HuH-7 (cell line): ENCODE measurements at regions not wholly inside any gene's neighbourhood (a gene's known extent, or its start where the extent isn't known, plus 50 kb on each side); places are given as distances from the start of the nearest gene placed in this dataset.
"Not testable (repeated sequence)": the region's sequence is repeated elsewhere in the genome, so short reads cannot be mapped to it uniquely, and the experiment has no call there.

Source experiments
- DNase-seq: peaks from one replicate; pipeline ENCODE4 v3.0.0; 2011; ENCODE audit warnings: low spot score

DNA sequence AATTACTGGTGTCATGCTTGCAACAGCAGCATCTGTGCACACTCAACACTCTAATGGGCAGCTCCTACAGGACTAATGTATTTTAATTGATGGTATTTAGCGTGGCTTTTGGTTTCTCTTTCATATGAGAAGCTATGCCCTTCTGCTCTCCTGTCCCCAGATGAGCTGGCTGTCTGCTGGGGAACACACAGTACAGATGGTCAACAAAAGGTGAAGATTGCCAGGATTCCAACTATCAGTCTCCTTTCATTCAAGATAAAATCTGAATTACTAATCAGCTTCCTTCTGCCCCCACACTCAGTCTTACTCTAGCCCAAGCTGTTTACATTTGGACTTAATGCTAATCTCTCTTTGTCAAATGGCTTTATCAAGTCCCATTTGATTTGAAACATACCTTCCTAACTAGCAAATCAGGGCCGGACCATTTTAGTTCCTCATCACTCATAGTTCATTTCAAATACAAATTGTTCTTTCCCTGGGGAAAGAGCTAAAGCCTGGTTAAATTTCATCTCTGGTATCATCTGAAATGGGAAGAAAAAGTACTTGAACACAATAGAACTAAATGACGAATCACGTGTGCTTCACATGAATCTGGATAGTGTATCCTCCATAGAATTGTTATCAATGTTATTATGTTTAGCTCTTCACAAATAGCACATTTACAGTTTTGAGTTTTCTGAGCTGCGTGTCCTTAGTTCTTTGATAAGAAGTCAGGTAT, 988.0 kb downstream of the PCDH17 start:
- no peak for DNase-seq

DNA sequence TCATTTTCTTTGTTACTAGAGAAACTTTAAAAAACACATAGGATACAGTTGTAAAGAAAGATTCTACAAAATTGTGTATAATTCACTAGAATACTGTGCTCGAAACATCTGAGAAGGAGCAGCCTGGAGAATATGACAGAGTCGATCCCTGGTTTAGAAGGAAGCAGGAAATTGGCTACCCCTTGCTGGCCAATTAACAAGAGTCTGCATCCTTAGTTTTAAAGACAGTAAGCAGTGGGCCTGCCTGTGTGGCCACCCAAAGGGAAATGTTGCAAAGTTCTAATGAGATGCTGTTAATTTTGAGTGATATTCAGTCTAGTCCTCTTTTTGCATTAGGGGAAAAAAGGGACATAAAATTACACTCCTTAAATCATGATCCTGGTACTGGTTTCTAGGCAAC, 988.6 kb downstream of the PCDH17 start:
- no peak for DNase-seq

DNA sequence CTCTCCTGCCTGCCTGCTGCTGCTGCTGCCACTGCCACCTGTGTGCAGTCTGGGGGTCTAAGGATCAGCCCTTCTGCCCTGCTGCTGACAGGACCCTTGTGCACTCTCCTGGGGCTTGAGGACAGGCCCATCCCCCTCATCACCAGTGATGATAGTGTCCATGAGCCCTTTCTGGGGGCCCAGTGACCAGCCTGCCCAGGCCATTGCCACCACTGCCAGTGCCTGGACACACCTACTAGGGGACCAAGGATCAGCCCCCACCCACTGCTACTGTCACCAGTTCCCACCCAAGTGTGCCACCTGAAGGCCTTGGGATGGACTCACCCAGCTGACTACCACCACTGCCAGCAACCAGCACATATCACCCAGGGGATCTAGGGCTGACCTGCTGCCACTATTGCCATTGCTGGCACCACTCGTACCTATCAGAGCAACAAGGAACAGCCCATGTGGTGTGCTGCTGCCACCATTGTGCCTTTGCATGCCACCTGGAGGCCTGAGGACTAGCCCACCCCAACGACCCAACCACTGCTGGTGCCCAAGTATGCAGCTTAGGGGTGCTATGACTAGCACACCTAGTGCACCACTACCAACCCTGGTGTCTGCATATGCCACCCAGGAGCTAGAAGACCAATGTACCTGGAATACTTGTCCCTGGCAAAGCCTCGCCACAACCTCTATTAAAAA, 994.3 kb downstream of the PCDH17 start:
- DNase-seq = no peak

DNA sequence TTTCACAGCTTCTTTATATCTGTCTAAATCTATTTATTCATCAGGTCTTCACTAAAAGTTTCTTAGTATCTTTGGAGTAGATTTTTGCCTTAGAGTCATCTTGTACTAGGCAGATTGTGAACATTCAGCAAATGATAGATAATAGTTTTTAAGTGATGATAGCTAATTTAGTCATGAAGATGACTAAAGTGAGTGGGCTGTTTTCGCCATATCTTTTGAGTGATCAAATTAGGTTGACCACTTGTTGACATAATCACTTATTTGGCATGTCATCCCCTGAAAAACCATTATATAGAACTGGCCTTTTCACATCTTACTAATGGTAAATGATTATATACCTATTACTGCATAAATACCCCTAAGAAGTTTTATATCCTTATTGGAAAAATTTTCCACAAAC, 999.2 kb downstream of the PCDH17 start:
- no peak for DNase-seq

DNA sequence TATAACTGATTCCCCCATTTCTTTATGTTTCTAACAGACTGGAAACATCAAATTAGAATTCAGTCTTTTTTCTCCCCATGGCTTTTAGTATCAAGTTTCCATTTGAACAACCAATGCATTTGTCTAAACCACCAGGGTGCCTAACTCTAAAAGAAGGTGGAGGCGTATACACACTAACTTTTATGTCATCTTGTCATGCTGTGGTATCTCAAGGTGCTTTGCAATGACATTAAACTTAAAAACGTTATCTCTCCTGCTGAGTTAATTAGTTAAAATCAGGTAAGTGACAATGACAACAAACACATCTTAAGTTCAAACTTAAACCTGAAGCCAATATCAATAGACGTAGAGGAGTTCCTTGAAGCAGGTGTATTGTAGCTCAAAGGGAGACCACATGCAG, 1001.7 kb downstream of the PCDH17 start:
- no peak for DNase-seq

DNA sequence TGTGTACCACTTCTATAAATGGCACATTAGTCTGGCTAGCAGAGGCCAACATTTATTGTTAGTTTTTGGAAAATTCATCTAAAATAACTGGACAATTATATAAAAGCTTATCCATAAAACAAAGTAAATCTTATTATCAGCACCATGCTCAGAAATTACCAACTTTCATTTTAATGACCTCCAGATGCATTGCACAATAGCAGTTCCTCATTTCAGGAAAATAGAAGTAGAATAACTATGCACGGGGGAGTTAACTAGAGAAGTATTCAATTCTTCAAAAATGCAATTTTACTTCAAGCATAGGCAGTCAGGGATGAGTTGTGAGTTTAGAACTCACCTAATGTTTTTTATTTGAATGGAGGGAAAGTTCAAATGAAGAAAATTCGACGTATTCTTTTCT, 1023.5 kb downstream of the PCDH17 start:
- no peak for DNase-seq

DNA sequence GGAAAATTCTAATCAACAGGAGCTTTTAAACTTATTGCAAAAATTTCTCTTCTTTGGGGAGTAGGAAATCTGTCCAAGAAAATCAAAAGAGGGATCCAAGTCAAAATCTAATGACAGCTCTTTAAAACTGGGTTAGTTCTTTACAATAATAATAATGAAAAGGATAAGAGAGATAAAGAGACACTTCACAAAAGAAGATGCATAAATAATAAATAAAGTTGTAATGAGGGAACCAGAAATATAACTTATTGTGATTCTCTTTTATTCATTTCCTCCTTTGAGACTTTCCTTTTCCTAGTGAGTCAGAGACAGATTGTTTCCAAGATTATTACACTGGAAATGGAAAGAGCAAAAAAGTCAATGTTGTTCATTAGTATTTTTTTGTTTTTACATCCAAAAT, 1029.3 kb downstream of the PCDH17 start:
- no peak for DNase-seq

DNA sequence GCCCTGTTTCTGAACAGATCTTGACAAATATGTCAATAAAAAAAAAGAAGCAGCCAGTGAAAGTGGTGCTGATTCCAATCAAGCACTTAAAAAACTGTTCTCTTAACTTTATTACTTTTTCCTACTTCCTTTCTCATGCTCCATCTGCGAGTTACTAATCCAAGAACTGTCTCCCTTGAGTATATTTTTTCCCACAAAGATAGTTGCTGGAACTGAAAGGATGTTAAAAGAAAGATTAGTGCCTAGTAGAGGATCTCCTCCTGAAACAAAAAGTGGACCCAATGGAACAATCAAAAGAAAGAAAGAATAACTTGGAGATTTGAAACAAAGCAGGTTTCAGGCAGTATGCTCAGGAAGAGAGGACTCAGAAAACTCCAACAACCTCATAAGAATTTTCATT, 1034.8 kb downstream of the PCDH17 start:
- no peak for DNase-seq

DNA sequence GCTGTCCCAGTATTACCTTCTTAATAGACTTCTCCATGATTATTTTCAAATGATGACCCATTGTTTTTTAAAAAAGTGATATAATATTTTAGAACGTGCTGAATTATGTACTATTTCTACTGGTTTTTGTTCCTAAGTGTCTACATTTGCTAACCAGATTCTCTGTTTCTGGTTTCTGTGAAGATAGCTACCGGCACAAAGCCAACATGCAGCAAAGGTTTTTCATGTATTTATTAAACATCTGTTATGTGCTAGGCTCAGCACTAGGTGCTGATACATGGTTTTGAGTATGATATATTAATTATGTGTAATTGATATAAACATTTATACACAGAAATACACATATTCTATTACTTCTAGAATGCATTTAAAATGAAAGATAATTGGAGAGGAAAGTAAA, 1035.6 kb downstream of the PCDH17 start:
- no peak for DNase-seq

DNA sequence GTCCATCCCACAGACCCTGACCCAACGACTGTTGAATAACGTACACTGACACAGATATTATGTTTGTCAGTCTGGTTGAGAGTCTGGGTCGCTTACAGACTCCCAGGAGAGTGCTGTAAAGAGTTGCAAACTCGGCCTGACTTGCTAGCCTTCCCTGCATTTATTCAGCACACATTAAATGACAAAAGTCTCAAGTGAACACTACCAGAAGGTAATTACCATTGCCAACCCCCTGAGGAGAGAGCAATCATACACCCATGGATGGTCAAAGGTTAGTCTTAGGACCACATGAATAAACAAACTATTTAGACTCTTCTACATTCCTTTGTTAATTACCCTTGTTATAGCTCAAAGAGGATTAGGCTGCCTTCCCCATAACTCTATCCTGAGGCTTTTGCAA, 1048.6 kb downstream of the PCDH17 start:
- no peak for DNase-seq

DNA sequence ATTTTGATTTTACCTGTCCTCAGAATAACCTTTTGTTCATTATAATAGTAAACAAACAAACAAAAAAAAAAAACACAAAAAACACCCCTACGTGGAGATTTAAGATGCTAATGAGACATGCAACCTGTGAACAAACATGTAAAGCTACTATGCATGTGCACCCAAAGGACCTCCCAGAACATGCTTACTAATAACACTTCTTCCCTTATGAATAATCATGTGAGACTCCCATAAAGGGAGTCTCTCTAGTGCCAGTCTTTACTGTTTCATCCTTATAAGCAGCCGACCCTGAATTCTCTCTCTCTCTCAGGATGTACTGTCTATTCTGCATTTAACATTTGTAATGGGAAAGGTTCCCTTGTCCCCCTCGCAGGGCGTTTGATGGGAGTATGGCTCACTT, 1051.1 kb downstream of the PCDH17 start:
- DNase-seq = no peak

DNA sequence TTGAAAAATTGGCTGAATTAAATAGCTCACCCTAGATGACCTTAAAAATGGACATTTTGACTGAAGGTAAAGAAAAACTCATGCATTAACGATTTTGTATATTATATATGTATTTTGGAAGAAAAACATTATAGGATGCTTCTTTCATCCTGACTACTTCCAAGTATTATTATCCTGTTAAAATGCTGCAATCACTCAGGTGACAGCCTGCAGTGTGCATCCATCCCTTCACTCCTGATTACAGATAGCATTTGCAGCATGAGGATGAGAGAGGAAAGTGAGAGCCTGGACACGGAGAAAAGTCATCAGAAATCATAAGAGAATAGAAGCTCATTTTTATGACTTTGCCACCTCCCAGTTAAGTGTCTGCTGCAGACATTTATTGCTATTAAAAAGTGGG, 1055.6 kb downstream of the PCDH17 start:
- DNase-seq = no peak

DNA sequence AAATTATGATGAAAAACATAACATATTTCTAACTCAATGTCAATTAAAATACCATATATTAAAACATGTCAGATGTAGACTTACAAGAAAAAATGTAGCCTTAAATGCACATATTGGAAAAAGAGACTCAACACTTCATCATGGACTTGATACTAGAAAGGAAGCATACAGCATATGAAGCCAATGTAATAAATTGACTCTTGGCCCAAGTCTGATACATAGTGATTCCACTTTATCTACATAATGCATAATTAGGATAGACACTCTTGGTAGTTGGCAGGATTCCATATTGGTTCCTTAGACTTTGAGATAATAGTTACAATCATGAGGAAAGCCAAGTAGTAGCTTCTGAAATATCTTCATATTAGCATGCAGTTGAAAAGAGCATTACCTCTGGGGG, 1067.0 kb downstream of the PCDH17 start:
- no peak for DNase-seq

DNA sequence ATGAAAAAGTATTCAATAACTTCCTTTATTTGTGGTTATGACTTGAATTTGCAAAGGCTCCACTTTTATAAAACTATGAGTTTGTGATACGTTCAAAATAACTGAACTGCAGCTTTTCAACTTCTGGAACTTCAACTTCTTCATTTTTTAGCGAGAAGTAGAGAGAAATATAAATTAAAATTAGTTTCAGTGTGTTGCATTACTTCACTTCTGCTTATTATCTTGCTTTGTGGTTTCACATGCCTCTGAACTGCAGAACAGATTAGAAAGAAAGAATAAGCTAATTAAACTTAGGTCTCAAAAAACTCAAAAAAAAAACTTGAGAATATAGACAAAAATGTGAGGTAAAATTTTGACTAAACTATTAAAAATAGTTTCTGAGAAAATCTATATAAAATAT, 1073.4 kb downstream of the PCDH17 start:
- DNase-seq = no peak

DNA sequence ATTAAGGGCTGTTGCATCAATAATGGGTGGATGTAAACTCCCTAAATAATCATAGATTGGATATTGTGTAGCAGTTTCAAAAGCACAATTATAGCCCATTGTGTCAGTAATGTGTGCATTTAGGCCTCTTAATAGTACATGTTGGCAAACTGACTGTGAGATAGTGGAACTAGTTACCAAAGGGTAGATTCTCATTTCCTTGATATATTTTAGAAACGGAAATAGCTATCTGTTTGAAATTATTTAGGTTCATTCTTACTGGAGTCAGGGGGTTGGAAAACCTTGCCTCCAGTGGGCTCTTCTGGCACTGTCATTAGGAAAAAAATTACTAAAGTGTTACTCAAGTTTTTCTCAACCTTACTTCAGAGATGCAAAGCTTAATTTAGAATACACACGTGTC, 1074.9 kb downstream of the PCDH17 start:
- DNase-seq = no peak

DNA sequence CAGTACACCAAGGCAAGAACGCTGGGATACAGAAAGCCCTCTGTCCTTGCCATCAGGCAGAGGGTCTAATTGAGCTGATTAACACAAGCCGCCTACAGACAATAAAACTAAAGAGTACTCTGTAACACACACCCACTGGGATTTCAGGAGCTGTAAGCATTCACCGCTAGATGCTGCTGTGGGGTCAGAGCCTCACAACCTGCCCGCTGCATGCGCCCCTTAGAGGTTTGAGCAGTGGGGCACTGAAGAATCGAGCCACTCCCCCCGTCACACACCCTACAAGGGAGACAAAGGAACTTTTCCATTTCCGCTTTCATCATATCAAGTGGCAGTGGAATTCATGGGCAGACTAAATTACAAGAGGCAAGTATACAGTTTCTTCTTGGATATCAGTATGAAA, 1080.6 kb downstream of the PCDH17 start:
- DNase-seq = no peak

DNA sequence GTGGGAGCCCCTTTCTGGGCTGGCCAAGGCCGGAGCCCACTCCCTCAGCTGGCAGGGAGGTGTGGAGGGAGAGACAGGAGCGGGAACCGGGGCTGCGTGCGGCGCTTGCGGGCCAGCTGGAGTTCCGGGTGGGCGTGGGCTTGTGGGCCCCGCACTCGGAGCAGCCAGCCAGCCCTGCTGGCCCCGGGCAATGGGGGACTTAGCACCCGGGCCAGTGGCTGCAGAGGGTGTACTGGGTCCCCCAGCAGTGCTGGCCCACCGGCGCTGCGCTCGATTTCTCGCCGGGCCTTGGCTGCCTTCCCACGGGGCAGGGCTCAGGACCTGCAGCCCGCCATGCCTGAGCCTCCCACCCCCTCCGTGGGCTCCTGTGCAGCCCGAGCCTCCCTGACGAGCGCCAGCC, 1082.5 kb downstream of the PCDH17 start:
- DNase-seq = not testable (repeated sequence)

DNA sequence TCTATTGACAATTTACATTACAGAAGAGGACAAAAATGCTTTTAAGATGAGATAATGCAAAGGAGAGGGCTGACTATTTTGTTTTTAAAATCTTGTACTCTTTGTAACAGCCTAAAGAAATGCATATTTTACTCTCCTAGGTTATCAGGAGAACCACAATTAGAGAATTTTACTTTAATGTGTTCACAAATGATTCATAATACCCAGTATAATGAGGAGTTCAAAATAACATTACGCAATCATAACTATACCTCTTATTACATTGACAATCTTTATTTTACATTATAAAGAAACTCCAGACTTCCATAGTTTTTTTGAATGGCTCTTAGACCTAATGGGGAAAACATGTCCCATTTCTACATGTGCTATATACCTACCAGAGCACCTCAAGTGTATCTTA, 1089.7 kb downstream of the PCDH17 start:
- DNase-seq = no peak

DNA sequence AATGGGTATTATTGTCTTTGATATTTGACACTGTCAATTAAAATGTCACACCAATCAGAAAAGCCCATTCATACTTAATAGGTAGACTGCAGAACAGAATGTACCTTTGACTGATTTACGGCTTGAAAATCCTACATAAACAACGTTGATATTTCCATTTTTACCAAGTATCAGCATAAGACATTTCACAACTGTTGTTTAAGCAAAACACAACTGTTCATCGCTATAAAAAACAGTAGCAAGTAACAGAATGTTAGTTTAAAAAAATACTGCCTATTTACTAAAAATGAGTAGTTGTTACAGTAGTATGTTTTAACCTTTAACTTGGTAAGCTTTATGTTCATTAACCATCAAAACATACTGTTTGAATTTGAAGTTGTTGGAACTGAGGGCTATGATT, 1096.6 kb downstream of the PCDH17 start:
- no peak for DNase-seq

DNA sequence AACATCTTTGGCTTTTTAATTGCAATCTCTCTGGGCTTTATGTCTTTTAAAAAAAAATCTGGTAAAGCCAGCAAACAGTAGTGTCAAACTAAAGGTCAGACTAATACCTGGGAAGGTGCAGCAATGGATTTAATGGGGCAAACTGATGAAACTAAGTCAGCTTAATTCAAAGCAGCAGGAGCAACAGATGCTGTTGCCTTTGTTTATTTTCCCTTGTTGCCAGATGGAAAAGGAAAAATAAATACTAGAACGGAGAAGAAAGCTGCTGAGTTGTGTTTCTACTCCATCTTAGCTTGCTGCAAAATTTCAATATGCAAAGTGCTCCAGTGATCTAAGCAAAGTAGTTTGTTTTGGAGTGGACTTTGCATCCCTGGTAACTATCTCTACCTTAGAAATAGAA, 1097.8 kb downstream of the PCDH17 start:
- no peak for DNase-seq

DNA sequence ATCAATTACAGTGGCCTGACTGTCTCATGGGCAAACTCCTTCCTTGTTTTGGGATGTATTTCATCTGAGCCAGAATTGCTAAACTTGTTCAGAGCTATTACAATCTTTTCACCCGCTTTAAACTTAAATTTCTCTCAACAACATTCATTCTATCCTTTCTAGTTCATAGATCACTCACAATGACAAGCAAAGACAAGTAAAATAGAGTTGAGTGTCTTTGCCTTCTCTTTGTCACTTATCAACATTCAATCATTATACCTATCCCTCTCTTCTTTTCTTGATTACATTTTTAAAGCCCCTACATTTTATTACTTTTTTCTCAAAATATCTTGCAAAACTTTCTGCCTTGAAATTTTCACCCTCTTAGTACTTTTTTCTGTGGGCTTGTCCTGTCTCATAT, 1113.1 kb downstream of the PCDH17 start:
- DNase-seq = no peak

DNA sequence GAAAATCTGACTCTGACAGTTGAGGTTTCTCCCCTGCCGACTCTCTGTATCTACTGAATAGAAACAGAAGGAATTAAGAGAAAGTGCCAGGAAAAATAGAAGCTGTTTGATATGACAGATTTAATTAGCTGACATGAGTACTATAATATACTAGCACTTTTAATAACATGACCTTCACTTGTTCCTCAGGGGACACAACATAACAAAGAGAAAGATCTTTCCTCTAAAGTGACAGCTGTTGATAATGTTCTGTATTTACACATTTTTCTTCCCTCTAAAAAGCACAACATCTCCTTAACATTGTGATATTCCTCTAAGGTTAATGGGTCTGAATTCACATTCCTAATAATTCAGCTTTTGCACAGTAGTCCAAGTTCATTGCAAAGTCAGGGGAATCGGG, 1136.0 kb downstream of the PCDH17 start:
- no peak for DNase-seq

DNA sequence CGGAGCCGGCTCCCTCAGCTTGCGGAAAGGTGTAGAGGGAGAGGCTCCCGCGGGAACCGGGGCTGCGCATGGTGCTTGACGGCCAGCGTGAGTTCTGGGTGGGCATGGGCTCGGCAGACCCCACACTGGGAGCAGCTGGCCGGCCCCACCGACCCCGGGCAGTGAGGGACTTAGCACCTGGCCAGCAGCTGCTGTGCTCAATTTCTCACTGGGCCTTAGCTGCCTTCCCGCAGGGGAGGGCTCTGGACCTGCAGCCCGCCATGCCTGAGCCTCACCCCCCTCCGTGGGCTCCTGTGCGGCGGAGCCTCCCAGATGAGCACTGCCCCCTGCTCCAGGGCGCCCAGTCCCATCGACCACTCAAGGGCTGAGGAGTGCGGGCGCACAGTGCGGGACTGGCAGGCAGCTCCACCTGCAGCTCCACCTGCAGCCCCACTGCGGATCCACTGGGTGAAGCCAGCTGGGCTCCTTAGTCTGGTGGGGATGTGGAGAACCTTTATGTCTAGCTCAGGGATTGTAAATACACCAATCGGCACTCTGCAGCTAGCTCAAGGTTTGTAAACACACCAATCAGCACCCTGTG, 1141.8 kb downstream of the PCDH17 start:
- no peak for DNase-seq

DNA sequence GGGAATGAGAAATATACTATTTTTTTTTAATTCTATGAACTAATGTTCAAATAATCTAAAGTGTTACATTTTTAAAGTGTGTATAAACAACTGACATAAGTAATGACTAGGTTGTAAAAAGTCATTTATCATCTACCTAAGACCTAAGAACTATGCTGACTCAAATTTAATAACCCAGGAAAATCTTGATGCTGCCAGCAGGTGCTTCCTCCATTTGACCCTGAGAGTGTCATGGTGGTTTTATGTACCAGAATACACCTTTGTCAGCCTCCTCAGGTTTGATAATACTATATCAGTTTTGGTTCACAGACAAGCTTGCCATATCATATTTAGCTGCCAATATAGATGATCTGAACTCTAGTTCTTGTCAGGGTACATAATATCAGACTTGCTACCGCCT, 1151.2 kb downstream of the PCDH17 start:
- no peak for DNase-seq
